MCF 10A (cell line): ENCODE measurements at regions not wholly inside any gene's neighbourhood (a gene's known extent, or its start where the extent isn't known, plus 50 kb on each side); places are given as distances from the start of the nearest gene placed in this dataset.
"Not testable (repeated sequence)": the region's sequence is repeated elsewhere in the genome, so short reads cannot be mapped to it uniquely, and the experiment has no call there.

Source experiments
- BruUV-seq: library from RNA; stranded (reverse); fragments of 400-500 nt; replicated peaks from 2 replicates; lab custom pipeline; 2021; lab: Mats Ljungman, UMichigan
- CTCF ChIA-PET: fragments of 300-600 bp; sonication (Branson Sonifier 250); formaldehyde crosslinking; extraction: SDS; loops from one replicate; lab custom pipeline; 2021; ENCODE audit warnings: antibody characterized with exemption, inconsistent platforms; lab: Yijun Ruan, JAX
- POLR2A ChIA-PET: fragments of 300-600, 350-650 bp; sonication (Branson Sonifier 250); formaldehyde crosslinking; extraction: SDS; loops from one replicate; lab custom pipeline; 2020; ENCODE audit warnings: antibody characterized with exemption, inconsistent platforms; lab: Yijun Ruan, JAX
- DNase-seq: peaks from one replicate; pipeline ENCODE4 v3.0.0-alpha.2; 2018; ENCODE audit not compliant: unreplicated experiment
- H3K27ac Mint-ChIP-seq: one replicate; pipeline ENCODE4 v1.8.0; 2022; ENCODE audit warnings: mild to moderate bottlenecking, low read depth, mixed read lengths; ENCODE audit not compliant: unreplicated experiment
- H3K27me3 Mint-ChIP-seq: one replicate; pipeline ENCODE4 v1.8.0; 2022; ENCODE audit warnings: mixed read lengths; ENCODE audit not compliant: insufficient read depth, unreplicated experiment
- H3K36me3 Mint-ChIP-seq: one replicate; pipeline ENCODE4 v1.8.0; 2022; ENCODE audit warnings: mild to moderate bottlenecking, moderate library complexity, mixed read lengths; ENCODE audit not compliant: insufficient read depth, unreplicated experiment
- H3K4me1 Mint-ChIP-seq: one replicate; pipeline ENCODE4 v1.8.0; 2022; ENCODE audit warnings: mixed read lengths; ENCODE audit not compliant: insufficient read depth, unreplicated experiment
- H3K4me3 Mint-ChIP-seq: one replicate; pipeline ENCODE4 v1.8.0; 2022; ENCODE audit warnings: mild to moderate bottlenecking, moderate library complexity, mixed read lengths; ENCODE audit not compliant: unreplicated experiment
- H3K9me3 Mint-ChIP-seq: one replicate; pipeline ENCODE4 v1.8.0; 2022; ENCODE audit warnings: mixed read lengths; ENCODE audit not compliant: unreplicated experiment
- intact Hi-C: fragments of 100-400 bp; cut with micrococcal nuclease; formaldehyde crosslinking; loops from 2 replicates; pipeline ENCODE4 v1.14.1; 2022
- TF ChIP-seq, protein P1 (sequence below): fragments of 200-600 bp; IDR thresholded peaks from one replicate; pipeline ENCODE4 v1.8.0; 2022; ENCODE audit warnings: antibody characterized with exemption, mild to moderate bottlenecking; ENCODE audit not compliant: unreplicated experiment

GRCh38 chr18:47696870-47697269, 233.6 kb downstream of the SMAD2 start:
- POLR2A ChIA-PET: no interaction called here

GRCh38 chr18:47691611-47692010, 238.8 kb downstream of the SMAD2 start:
- Mint-ChIP-seq H3K4me1 (no peaks in the 10 kb centered on the region), H3K36me3 (no peaks in the 10 kb centered on the region), H3K27ac (no peak overlapping the region), H3K27me3 (peaks cover 62% of the 10 kb centered on the region), H3K4me3 (no peak overlapping the region), H3K9me3 (no peaks in the 10 kb centered on the region)
- intact Hi-C loops: no loop called here
- POLR2A ChIA-PET: no interaction called here
- TF ChIP-seq, protein P1, sequence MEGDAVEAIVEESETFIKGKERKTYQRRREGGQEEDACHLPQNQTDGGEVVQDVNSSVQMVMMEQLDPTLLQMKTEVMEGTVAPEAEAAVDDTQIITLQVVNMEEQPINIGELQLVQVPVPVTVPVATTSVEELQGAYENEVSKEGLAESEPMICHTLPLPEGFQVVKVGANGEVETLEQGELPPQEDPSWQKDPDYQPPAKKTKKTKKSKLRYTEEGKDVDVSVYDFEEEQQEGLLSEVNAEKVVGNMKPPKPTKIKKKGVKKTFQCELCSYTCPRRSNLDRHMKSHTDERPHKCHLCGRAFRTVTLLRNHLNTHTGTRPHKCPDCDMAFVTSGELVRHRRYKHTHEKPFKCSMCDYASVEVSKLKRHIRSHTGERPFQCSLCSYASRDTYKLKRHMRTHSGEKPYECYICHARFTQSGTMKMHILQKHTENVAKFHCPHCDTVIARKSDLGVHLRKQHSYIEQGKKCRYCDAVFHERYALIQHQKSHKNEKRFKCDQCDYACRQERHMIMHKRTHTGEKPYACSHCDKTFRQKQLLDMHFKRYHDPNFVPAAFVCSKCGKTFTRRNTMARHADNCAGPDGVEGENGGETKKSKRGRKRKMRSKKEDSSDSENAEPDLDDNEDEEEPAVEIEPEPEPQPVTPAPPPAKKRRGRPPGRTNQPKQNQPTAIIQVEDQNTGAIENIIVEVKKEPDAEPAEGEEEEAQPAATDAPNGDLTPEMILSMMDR: no peak
- no TSS peak for BruUV-seq
- DNase-seq: no peak
- CTCF ChIA-PET: no interaction called here

More at GRCh38 chr18:47696870-47697269, 233.6 kb downstream of the SMAD2 start:
- H3K9me3 Mint-ChIP-seq: no peaks in the 10 kb centered on the region
- TF ChIP-seq, protein P1: no peak
- CTCF ChIA-PET: no interaction called here
- no peak overlapping the region for H3K4me3 Mint-ChIP-seq
- peaks cover 74% of the 10 kb centered on the region for H3K27me3 Mint-ChIP-seq
- no peaks in the 10 kb centered on the region for H3K36me3 Mint-ChIP-seq
- no TSS peak for BruUV-seq
- DNase-seq: no peak
- H3K27ac Mint-ChIP-seq: no peak overlapping the region
- intact Hi-C loops: no loop called here
- no peaks in the 10 kb centered on the region for H3K4me1 Mint-ChIP-seq

GRCh38 chr18:47690778-47691177, 239.7 kb downstream of the SMAD2 start:
- POLR2A ChIA-PET, DNase-seq, intact Hi-C loops, H3K36me3 Mint-ChIP-seq, CTCF ChIA-PET, H3K9me3 Mint-ChIP-seq, H3K4me3 Mint-ChIP-seq, H3K27ac Mint-ChIP-seq, BruUV-seq, H3K4me1 Mint-ChIP-seq: not testable (repeated sequence)
- peaks cover 59% of the 10 kb centered on the region for H3K27me3 Mint-ChIP-seq

DNA sequence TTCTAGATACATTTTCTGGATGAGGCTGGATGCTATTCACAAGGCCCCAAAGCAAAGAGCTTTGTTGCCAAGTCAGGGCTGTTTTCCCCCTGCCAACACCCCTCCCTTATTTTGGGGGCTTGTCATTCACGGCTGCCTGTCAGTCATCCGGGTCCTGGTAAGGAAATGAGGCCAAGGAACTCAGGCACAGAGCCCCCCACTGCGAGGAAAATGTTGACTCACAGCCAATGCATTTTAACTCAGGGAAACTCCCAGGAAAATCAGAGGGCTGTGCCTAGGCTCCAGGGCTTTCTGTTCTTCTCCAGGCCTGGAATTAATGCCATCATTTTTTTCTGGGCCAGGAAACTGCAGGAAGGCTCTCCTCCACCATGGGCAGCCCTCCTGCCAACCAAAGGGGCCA, 241.1 kb downstream of the SMAD2 start:
- H3K36me3 Mint-ChIP-seq: no peaks in the 10 kb centered on the region
- no TSS peak for BruUV-seq
- POLR2A ChIA-PET: no interaction called here

More for the DNA sequence above, 241.1 kb downstream of the SMAD2 start:
- Mint-ChIP-seq H3K4me1 (no peaks in the 10 kb centered on the region), H3K27me3 (peaks cover 47% of the 10 kb centered on the region), H3K9me3 (no peaks in the 10 kb centered on the region), H3K27ac (no peak overlapping the region), H3K4me3 (no peak overlapping the region)
- no peak for DNase-seq
- TF ChIP-seq, protein P1: no peak
- intact Hi-C loops: no loop called here
- CTCF ChIA-PET: no interaction called here
